HCEC 1CT (cell line): ENCODE measurements at regions not wholly inside any gene's neighbourhood (a gene's known extent, or its start where the extent isn't known, plus 50 kb on each side); places are given as distances from the start of the nearest gene placed in this dataset.
A peak's percentile ranks its signal among the peaks of the same experiment; 100 is the strongest.

Source experiments
- DNase-seq: peaks from one replicate; pipeline ENCODE4 v3.0.0-alpha.2; 2017

- DNase-seq: no peak
Measured at GRCh38 chr7:30212701-30213111, 71.7 kb upstream of the ZNRF2 start.

GRCh38 chr7:30213637-30214036 lies 70.8 kb upstream of the ZNRF2 start:
- DNase-seq: no peak

- DNase-seq: no peak
Measured at GRCh38 chr7:30214651-30215137, 69.7 kb upstream of the ZNRF2 start.

- no peak for DNase-seq
Measured at GRCh38 chr7:30221764-30222163, 62.6 kb upstream of the ZNRF2 start.

GRCh38 chr7:30222515-30223215 lies 61.7 kb upstream of the ZNRF2 start:
- DNase-seq: no peak

GRCh38 chr7:30223896-30224295 lies 60.5 kb upstream of the ZNRF2 start:
- DNase-seq: no peak

GRCh38 chr7:30224511-30225062 lies 59.8 kb upstream of the ZNRF2 start:
- peak; percentile 79 for DNase-seq

- DNase-seq: peak; percentile 52
Measured at GRCh38 chr7:30225863-30226613, 58.4 kb upstream of the ZNRF2 start.

- DNase-seq: no peak
Measured at GRCh38 chr7:30226614-30227268, 57.7 kb upstream of the ZNRF2 start.

- no peak for DNase-seq
Measured at GRCh38 chr7:30231271-30231670, 53.1 kb upstream of the ZNRF2 start.

- no peak for DNase-seq
Measured at GRCh38 chr7:30232391-30232790, 52.0 kb upstream of the ZNRF2 start.
